HEK293T (cell line): ENCODE measurements at regions not wholly inside any gene's neighbourhood (a gene's known extent, or its start where the extent isn't known, plus 50 kb on each side); places are given as distances from the start of the nearest gene placed in this dataset.

Source experiments
- CTCF ChIA-PET: fragments of 350-600 bp; formaldehyde crosslinking; extraction: SDS; loops from one replicate; lab custom pipeline; 2021; ENCODE audit warnings: antibody characterized with exemption, inconsistent platforms; lab: Yijun Ruan, JAX
- POLR2A ChIA-PET: fragments of 350-600 bp; formaldehyde crosslinking; extraction: SDS; loops from one replicate; lab custom pipeline; 2020; ENCODE audit warnings: antibody characterized with exemption, inconsistent platforms; lab: Yijun Ruan, JAX
- DNase-seq: peaks from one replicate; pipeline ENCODE4 v3.0.0; 2012; ENCODE audit warnings: mixed read lengths; ENCODE audit errors: extremely low spot score
- ARNT ChIP-seq: fragments of 450-650 bp; IDR thresholded peaks from 2 replicates; pipeline ENCODE4 v1.6.1; 2017; ENCODE audit warnings: mild to moderate bottlenecking
- BHLHE40 ChIP-seq: fragments of 450-650 bp; IDR thresholded peaks from 2 replicates; pipeline ENCODE4 v1.6.1; 2016; ENCODE audit warnings: mild to moderate bottlenecking, moderate library complexity, borderline replicate concordance
- CTBP1 ChIP-seq: fragments of 450-650 bp; IDR thresholded peaks from 2 replicates; pipeline ENCODE4 v1.6.1; 2016; ENCODE audit warnings: borderline replicate concordance
- ELF4 ChIP-seq: fragments of 450-650 bp; IDR thresholded peaks from 2 replicates; pipeline ENCODE4 v1.6.1; 2017; ENCODE audit warnings: antibody characterized with exemption
- FOXA1 ChIP-seq: fragments of 450-650 bp; IDR thresholded peaks from 2 replicates; pipeline ENCODE4 v1.6.1; 2016; ENCODE audit warnings: mild to moderate bottlenecking
- FOXK2 ChIP-seq: fragments of 450-650 bp; IDR thresholded peaks from 2 replicates; pipeline ENCODE4 v1.6.1; 2016; ENCODE audit warnings: mild to moderate bottlenecking
- FOXM1 ChIP-seq: fragments of 450-650 bp; IDR thresholded peaks from 2 replicates; pipeline ENCODE4 v1.6.1; 2017; ENCODE audit warnings: mild to moderate bottlenecking, borderline replicate concordance
- HDGF ChIP-seq: fragments of 450-650 bp; IDR thresholded peaks from 2 replicates; pipeline ENCODE4 v1.6.1; 2017; ENCODE audit warnings: antibody characterized with exemption, borderline replicate concordance
- L3MBTL2 ChIP-seq: fragments of 450-650 bp; conservative IDR thresholded peaks from 2 replicates; pipeline ENCODE4 v1.6.1; 2016; ENCODE audit warnings: mild to moderate bottlenecking
- LEF1 ChIP-seq: fragments of 450-650 bp; IDR thresholded peaks from 2 replicates; pipeline ENCODE4 v1.6.1; 2017; ENCODE audit warnings: mild to moderate bottlenecking, borderline replicate concordance
- NFRKB ChIP-seq: fragments of 450-650 bp; IDR thresholded peaks from 2 replicates; pipeline ENCODE4 v1.6.1; 2016; ENCODE audit warnings: mild to moderate bottlenecking, moderate library complexity
- SP1 ChIP-seq: fragments of 450-650 bp; IDR thresholded peaks from 2 replicates; pipeline ENCODE4 v1.6.1; 2017
- SUZ12 ChIP-seq: fragments of 450-650 bp; IDR thresholded peaks from 2 replicates; pipeline ENCODE4 v1.6.1; 2016; ENCODE audit warnings: mild to moderate bottlenecking
- TARDBP ChIP-seq: fragments of 450-650 bp; IDR thresholded peaks from 2 replicates; pipeline ENCODE4 v1.6.1; 2016
- ZNF384 ChIP-seq: fragments of 450-650 bp; IDR thresholded peaks from 2 replicates; pipeline ENCODE4 v1.6.1; 2016
- TF ChIP-seq, protein P1 (sequence below): fragments of 450-650 bp; IDR thresholded peaks from 2 replicates; pipeline ENCODE4 v1.6.1; 2016

DNA sequence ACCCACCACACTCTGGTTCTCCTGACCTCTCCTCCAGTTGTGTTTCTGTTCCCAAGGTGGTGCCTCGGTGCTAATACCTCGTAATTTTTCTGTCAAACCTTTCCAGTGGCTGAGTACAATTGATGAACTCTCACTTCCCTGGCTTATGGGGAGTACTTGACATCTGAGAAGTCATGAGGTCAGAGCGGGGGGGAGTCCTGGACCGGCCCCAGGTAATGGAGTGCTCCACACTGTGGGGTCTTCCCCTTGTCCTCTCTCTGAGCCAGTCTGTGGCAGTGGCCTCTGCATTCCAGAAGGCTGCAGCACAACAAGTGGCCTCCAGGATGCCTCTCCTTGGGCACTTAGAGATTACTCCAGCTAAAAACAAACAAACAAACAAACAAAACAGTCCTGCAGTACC is 122.5 kb upstream of the TRIM2 start:
- POLR2A ChIA-PET, result no interaction called here
- CTCF ChIA-PET, result interaction anchor here (3.0 kb wide), 1 partner anchor 46 kb away, joined by 48 read pairs; no protein-coding TSS in a partner anchor
- TF ChIP-seq ZNF384 (no peak), BHLHE40 (no peak), L3MBTL2 (no peak), SP1 (no peak), FOXM1 (no peak), LEF1 (no peak), FOXK2 (no peak), TARDBP (no peak), CTBP1 (no peak)
- no peak for DNase-seq

DNA sequence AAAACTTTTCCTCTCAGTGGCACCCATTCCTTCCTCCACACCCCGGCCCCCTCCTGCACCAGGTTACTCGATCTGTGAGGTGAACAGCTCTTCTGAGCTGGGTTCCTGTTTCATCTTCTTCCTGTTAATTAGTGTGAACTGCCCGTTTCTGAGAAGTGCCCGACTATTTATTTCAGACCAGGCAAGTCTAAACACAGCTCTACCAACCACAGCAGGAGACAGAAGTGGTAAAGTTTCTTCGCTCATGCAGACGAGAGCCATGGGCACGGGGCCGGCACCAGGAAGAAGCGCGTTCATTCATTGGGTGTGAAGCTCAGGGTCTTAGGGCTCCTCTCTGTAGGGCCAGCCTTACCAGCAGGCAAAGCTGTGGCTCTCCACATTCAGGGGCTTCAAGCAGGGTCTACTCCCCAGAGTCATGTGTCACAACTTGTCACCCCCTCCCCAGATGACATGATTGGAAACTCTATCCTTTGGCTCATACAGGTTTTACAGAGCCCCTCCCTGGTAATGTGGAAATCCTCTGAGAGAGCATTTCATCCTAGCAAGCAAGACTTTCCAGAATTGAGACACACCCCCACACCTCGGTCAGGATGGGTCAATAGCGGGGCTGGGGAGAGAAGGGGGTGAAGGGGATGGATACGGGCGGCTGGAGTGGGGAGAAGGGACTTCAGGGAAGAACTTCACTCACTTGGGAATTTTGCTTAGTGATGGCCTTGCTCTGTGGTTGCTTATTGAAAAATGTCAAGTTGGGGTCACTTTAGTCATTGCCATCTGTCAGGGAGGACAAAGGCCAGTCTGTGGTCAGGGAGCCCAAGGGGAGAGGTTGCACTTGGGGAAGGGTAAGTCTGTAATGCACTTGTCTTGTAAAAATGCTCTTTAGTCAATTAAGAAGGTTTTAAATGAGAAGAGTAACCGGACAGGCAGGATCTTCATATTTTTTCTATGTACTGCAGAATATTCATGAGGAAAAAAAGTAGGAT is 121.6 kb upstream of the TRIM2 start:
- POLR2A ChIA-PET, result interaction anchor here (0.7 kb wide), 1 partner anchor 17 kb away, joined by 3 read pairs; no protein-coding TSS in a partner anchor
- DNase-seq, result no peak
- CTCF ChIA-PET, result interaction anchor here (0.6 to 3.3 kb wide), 17 partner anchors 8 to 1805 kb away, joined by 3 to 48 read pairs (median 4); partner anchors contain the start of gene TRIM2
- TF ChIP-seq SUZ12 (no peak), ARNT (no peak), SP1 (no peak), BHLHE40 (no peak), CTBP1 (no peak), NFRKB (no peak), LEF1 (no peak), FOXK2 (no peak), L3MBTL2 (no peak), FOXA1 (no peak), HDGF (no peak), ZNF384 (no peak), TARDBP (no peak), ELF4 (no peak), FOXM1 (no peak)
- TF ChIP-seq, protein P1, sequence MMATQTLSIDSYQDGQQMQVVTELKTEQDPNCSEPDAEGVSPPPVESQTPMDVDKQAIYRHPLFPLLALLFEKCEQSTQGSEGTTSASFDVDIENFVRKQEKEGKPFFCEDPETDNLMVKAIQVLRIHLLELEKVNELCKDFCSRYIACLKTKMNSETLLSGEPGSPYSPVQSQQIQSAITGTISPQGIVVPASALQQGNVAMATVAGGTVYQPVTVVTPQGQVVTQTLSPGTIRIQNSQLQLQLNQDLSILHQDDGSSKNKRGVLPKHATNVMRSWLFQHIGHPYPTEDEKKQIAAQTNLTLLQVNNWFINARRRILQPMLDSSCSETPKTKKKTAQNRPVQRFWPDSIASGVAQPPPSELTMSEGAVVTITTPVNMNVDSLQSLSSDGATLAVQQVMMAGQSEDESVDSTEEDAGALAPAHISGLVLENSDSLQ, result no peak

DNA sequence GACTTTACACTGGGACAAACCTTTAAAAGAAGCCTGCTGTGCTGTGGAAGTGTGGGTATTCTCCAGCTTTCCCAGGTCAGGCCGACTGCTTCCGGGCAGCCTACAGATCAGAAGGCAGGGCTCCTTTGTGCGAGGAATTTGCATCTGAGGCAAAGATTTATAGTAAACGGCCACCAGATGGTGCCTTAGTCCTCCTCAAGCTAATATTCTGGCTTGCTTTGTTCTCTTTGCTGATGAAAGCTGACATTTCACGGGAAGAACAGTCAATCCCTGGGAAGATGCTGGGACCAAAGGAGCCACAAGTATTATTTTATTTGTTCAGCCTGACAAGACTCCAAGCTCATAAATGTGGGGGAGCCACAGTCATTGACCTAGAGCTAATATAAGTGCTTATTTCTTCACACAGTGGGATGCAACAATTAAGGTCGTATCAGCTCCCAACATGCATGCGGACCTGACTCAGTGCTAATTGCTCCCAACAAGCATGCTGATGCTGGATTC is 120.7 kb upstream of the TRIM2 start:
- ChIA-PET CTCF (interaction anchor here (0.6 to 3.3 kb wide), 22 partner anchors 8 to 1806 kb away, joined by 3 to 48 read pairs (median 3); partner anchors contain the start of gene TRIM2), POLR2A (interaction anchor here (0.7 kb wide), 1 partner anchor 16 kb away, joined by 3 read pairs; no protein-coding TSS in a partner anchor)
- no peak for TF ChIP-seq HDGF
- peak; percentile 81 for DNase-seq

DNA sequence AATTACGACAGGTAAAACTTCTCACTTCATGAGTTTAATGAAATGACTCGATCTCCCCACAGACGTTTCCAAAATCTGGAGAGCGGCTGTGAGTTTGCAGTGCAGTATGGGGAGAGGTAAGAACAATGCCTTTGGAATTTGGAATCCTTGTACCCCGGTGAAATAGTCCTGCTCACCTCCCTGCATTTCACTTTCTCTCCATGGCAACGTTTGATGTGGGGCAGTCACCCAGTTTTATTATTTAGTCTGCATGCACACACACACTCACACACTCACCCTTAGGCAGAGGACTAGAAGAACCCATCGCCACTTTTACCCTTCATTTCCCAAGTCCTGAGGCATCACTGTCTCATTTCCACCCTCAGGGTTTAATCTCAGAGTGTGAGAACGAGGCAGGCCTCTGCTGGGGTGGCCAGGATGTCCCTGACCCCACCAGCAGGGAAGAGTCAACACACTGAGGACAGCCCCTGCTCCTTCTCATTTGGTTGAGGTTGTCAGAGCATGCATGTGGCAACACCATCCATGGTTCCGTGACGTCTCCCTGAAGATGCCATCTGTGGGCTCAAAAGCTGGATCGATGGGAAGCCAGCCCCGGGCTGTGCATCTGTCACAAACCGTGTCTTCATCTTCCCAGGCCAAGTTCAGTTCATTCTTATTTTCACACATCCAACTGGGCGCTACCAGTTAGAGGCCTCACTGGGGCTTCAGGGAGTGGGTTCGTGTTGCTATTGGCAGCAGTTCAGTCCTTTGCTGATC is 119.8 kb upstream of the TRIM2 start:
- ChIA-PET POLR2A (no interaction called here), CTCF (interaction anchor here (0.6 to 3.3 kb wide), 10 partner anchors 9 to 310 kb away, joined by 3 to 48 read pairs (median 4); partner anchors contain the start of gene TRIM2)
- DNase-seq, result no peak
- no peak for TF ChIP-seq ARNT

DNA sequence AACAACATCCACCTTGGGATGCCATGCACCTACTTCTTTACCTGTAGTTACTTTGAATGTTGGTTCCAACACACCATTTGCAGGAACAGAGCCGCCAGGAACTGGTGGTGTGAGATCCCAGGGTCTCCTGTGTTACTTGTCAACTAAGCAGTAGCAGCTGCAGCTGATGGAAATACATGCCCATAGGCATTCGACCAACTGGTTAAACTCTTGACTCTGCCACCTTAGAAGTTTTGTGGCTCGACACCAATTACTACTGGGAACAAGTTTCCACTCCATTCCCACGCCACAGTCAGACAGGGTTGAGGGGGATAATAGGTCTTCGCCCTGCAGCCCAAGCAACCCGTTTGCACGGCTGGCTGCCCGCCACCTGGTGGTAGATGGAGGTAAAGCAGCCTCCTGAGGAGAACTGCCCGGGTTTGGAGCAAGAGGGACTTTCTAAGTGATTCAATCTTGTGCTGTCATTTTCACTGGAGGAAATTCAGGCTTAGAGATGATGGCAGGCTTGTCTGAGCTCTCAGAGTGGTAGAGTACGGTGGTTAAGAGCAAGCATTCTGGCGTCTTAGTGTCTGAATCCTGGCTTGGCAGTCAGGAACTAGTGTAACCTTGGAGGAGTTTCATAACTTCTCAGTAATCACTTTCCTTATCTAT is 119.1 kb upstream of the TRIM2 start:
- ChIA-PET CTCF (interaction anchor here (0.6 to 3.3 kb wide), 9 partner anchors 9 to 927 kb away, joined by 3 to 24 read pairs (median 4); no protein-coding TSS in a partner anchor), POLR2A (interaction anchor here (1.0 kb wide), 1 partner anchor 28 kb away, joined by 3 read pairs; no protein-coding TSS in a partner anchor)
- no peak for TF ChIP-seq SP1
- TF ChIP-seq ELF4, result no peak
- TF ChIP-seq, protein P1, result no peak
- TF ChIP-seq FOXK2, result no peak
- no peak for TF ChIP-seq CTBP1
- TF ChIP-seq FOXA1, result no peak
- TF ChIP-seq FOXM1, result no peak
- no peak for TF ChIP-seq ZNF384
- TF ChIP-seq L3MBTL2, result no peak
- no peak for TF ChIP-seq TARDBP
- DNase-seq, result peak; percentile 79

DNA sequence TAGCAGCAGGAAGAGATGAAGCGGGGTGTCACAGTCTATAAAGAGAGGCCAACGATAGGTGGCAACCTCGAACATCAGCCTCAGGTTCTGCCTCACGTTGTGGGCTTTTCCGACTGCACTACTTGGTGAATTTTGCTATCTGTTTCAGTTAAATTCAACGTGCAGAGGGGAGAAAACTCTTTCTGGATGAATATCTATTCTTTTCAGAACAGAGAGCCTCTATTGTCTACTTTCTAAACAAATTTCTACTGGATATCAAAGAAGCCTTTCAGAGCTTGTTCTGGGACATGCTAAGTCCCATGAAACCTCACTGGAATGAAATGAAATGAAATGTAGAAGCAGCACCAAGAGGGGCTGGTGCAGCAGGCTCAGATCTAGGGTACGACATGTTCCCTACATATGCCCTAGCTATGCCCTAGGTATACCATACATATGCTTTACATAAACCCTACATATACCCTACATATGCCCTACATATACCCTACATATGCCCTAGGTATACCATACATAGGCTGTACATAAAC is 116.5 kb upstream of the TRIM2 start:
- DNase-seq, result no peak
- ChIA-PET CTCF (no interaction called here), POLR2A (no interaction called here)
- TF ChIP-seq FOXM1 (no peak), L3MBTL2 (no peak)
